Lower leg skin (tissue), 3 donors: ENCODE measurements at regions not wholly inside any gene's neighbourhood (a gene's known extent, or its start where the extent isn't known, plus 50 kb on each side); places are given as distances from the start of the nearest gene placed in this dataset.

Experiments
- CTCF ChIP-seq, 3 donors: fragments of 450-650 bp; IDR thresholded peaks; one replicate each; pipeline ENCODE4 v1.5.1; 2016; ENCODE audit warnings: antibody characterized with exemption in 3 of 3, mild to moderate bottlenecking in 3 of 3, moderate library complexity in 2 of 3
- POLR2A ChIP-seq, 2 donors: fragments of 450-650 bp; IDR thresholded peaks; one replicate each; pipeline ENCODE4 v1.6.1; 2016 to 2017; ENCODE audit warnings: antibody characterized with exemption in 2 of 2, mild to moderate bottlenecking in 1 of 2, moderate library complexity in 1 of 2

- no peak for TF ChIP-seq CTCF (IDR thresholded peaks at IDR 0.05)
- no peak for TF ChIP-seq POLR2A (IDR thresholded peaks at IDR 0.05)
Observed at GRCh38 chr15:98380721-98381120, 267.6 kb upstream of the IGF1R start.
